ENCODE measurements at regions not wholly inside any gene's neighbourhood (a gene's known extent, or its start where the extent isn't known, plus 50 kb on each side); places are given as distances from the start of the nearest gene placed in this dataset.

GRCh38 chr9:129354498-129354897 is 176.4 kb upstream of the IER5L start:
- TF ChIP-seq POLR2AphosphoS5 (IDR thresholded peaks at IDR 0.05) (no peak), POLR2A (IDR thresholded peaks at IDR 0.05) (no peak), CTCF (IDR thresholded peaks at IDR 0.05 in 8 of 11, conservative IDR thresholded peaks at IDR 0.05 in 3 of 11) (no peak)
